ENCODE measurements at regions not wholly inside any gene's neighbourhood (a gene's known extent, or its start where the extent isn't known, plus 50 kb on each side); places are given as distances from the start of the nearest gene placed in this dataset.

- TF ChIP-seq GATA3 (IDR thresholded peaks at IDR 0.05; ENCODE audit: low read depth, low read length): no peak
- no peak for TF ChIP-seq GATA2 (IDR thresholded peaks at IDR 0.05; ENCODE audit: low read depth, low read length)
Observed at GRCh38 chr3:44050101-44050500, 191.6 kb upstream of the TOPAZ1 start.

All from SH-SY5Y (cell line).